ENCODE measurements at regions not wholly inside any gene's neighbourhood (a gene's known extent, or its start where the extent isn't known, plus 50 kb on each side); places are given as distances from the start of the nearest gene placed in this dataset.

DNA sequence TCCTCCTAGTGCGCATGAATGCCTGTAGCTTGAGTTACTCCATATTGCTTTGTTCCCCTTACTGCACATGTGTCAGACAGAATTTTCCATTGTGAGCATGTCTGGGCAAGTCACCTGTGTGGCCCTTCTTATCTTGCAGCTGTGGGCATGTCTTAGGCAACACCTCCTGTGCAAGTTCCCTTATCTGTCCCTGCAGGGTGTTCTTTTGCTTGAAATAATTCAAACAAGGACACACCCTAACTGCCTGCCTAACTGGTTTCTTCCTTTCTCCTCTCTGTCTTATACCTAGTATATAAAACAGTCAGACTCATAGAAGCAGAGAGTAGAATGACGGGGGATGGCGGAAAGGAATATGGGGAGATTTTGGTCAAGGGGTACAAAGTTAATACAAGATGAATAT lies 421.1 kb upstream of the SORCS1 start:
- TF ChIP-seq POLR2A (IDR thresholded peaks at IDR 0.05; ENCODE audit: low read depth) (no peak), POLR2AphosphoS5 (IDR thresholded peaks at IDR 0.05) (no peak)
- TF ChIP-seq, protein P1, sequence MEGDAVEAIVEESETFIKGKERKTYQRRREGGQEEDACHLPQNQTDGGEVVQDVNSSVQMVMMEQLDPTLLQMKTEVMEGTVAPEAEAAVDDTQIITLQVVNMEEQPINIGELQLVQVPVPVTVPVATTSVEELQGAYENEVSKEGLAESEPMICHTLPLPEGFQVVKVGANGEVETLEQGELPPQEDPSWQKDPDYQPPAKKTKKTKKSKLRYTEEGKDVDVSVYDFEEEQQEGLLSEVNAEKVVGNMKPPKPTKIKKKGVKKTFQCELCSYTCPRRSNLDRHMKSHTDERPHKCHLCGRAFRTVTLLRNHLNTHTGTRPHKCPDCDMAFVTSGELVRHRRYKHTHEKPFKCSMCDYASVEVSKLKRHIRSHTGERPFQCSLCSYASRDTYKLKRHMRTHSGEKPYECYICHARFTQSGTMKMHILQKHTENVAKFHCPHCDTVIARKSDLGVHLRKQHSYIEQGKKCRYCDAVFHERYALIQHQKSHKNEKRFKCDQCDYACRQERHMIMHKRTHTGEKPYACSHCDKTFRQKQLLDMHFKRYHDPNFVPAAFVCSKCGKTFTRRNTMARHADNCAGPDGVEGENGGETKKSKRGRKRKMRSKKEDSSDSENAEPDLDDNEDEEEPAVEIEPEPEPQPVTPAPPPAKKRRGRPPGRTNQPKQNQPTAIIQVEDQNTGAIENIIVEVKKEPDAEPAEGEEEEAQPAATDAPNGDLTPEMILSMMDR (IDR thresholded peaks at IDR 0.05) = no peak
